ENCODE measurements at regions not wholly inside any gene's neighbourhood (a gene's known extent, or its start where the extent isn't known, plus 50 kb on each side); places are given as distances from the start of the nearest gene placed in this dataset.

DNA sequence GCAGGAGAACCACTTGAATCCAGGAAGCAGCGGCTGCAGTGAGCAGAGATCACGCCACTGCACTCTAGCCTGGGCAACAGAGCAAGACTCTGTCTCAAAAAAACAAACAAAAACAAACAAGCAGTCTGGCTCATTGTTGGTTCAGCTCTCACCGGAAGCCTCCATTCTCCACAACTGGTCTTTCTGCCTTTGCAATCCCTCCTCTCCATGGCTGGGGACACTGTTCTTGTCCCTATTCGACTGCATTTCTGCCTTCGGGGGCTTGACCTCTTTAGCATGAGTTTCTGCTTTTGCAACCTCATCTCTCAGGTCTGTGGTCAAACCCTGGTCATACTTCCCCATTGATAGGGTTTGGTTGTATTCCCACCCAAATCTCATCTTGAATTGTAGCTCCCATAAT lies 216.3 kb upstream of the NR5A2 start:
- TF ChIP-seq, protein P1, sequence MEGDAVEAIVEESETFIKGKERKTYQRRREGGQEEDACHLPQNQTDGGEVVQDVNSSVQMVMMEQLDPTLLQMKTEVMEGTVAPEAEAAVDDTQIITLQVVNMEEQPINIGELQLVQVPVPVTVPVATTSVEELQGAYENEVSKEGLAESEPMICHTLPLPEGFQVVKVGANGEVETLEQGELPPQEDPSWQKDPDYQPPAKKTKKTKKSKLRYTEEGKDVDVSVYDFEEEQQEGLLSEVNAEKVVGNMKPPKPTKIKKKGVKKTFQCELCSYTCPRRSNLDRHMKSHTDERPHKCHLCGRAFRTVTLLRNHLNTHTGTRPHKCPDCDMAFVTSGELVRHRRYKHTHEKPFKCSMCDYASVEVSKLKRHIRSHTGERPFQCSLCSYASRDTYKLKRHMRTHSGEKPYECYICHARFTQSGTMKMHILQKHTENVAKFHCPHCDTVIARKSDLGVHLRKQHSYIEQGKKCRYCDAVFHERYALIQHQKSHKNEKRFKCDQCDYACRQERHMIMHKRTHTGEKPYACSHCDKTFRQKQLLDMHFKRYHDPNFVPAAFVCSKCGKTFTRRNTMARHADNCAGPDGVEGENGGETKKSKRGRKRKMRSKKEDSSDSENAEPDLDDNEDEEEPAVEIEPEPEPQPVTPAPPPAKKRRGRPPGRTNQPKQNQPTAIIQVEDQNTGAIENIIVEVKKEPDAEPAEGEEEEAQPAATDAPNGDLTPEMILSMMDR (IDR thresholded peaks at IDR 0.05) = no peak
- TF ChIP-seq POLR2A (IDR thresholded peaks at IDR 0.05) = no peak

Measured in thyroid gland (tissue), 4 donors.